Gastrocnemius medialis (tissue), 4 donors: ENCODE measurements at regions not wholly inside any gene's neighbourhood (a gene's known extent, or its start where the extent isn't known, plus 50 kb on each side); places are given as distances from the start of the nearest gene placed in this dataset.

Source experiments
- POLR2A ChIP-seq, 2 donors: fragments of 450-650 bp; IDR thresholded peaks; one replicate each; pipeline ENCODE4 v1.6.1; 2017; ENCODE audit warnings: antibody characterized with exemption in 2 of 2, mild to moderate bottlenecking in 2 of 2, moderate library complexity in 2 of 2
- TF ChIP-seq, protein P1 (sequence below), 5 experiments: fragments of 450-650 bp in 3 of 5; fragments of 200-600 bp in 2 of 5; sonication (generic) in 2 of 5; IDR thresholded peaks in 4 of 5; conservative IDR thresholded peaks in 1 of 5; 1 replicate in 4 of 5; 2 replicates in 1 of 5; pipeline ENCODE4 v1.5.1; 2016 to 2019; ENCODE audit warnings: antibody characterized with exemption in 5 of 5, mild to moderate bottlenecking in 3 of 5, moderate library complexity in 3 of 5

DNA sequence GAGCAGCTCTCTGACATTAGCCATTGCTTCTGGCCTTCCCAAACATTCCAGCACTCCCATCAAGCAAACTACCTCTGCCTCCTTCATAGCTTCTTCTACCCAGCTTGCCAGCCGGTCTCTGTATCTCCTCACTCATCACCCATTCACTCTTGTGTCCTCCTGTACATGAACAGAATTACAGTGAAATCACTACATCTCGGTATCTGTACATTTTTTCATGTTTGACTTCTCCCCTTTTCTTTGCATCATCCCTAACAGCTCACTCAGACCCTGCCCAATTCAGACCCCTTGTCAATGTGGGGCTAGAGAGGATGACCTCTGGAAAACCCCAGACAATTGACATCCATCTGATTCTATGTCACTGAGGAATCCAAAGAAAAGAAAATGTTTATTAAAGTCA lies 335.8 kb downstream of the TNS1 start:
- TF ChIP-seq, protein P1, sequence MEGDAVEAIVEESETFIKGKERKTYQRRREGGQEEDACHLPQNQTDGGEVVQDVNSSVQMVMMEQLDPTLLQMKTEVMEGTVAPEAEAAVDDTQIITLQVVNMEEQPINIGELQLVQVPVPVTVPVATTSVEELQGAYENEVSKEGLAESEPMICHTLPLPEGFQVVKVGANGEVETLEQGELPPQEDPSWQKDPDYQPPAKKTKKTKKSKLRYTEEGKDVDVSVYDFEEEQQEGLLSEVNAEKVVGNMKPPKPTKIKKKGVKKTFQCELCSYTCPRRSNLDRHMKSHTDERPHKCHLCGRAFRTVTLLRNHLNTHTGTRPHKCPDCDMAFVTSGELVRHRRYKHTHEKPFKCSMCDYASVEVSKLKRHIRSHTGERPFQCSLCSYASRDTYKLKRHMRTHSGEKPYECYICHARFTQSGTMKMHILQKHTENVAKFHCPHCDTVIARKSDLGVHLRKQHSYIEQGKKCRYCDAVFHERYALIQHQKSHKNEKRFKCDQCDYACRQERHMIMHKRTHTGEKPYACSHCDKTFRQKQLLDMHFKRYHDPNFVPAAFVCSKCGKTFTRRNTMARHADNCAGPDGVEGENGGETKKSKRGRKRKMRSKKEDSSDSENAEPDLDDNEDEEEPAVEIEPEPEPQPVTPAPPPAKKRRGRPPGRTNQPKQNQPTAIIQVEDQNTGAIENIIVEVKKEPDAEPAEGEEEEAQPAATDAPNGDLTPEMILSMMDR (IDR thresholded peaks at IDR 0.05 in 4 of 5, conservative IDR thresholded peaks at IDR 0.05 in 1 of 5): no peak
- no peak for TF ChIP-seq POLR2A (IDR thresholded peaks at IDR 0.05)
